IMR-90 (cell line): ENCODE measurements at regions not wholly inside any gene's neighbourhood (a gene's known extent, or its start where the extent isn't known, plus 50 kb on each side); places are given as distances from the start of the nearest gene placed in this dataset.

ENCODE experiments used
- RCOR1 ChIP-seq: IDR thresholded peaks from 2 replicates; pipeline ENCODE4 v1.6.1; 2012; ENCODE audit warnings: mild to moderate bottlenecking, low read length, improper control_type of control experiment; ENCODE audit not compliant: insufficient replicate concordance
- TF ChIP-seq, protein P1 (sequence below): conservative IDR thresholded peaks from 2 replicates; pipeline ENCODE4 v1.5.1; 2012; ENCODE audit warnings: mild to moderate bottlenecking, low read depth, low read length, improper control_type of control experiment

DNA sequence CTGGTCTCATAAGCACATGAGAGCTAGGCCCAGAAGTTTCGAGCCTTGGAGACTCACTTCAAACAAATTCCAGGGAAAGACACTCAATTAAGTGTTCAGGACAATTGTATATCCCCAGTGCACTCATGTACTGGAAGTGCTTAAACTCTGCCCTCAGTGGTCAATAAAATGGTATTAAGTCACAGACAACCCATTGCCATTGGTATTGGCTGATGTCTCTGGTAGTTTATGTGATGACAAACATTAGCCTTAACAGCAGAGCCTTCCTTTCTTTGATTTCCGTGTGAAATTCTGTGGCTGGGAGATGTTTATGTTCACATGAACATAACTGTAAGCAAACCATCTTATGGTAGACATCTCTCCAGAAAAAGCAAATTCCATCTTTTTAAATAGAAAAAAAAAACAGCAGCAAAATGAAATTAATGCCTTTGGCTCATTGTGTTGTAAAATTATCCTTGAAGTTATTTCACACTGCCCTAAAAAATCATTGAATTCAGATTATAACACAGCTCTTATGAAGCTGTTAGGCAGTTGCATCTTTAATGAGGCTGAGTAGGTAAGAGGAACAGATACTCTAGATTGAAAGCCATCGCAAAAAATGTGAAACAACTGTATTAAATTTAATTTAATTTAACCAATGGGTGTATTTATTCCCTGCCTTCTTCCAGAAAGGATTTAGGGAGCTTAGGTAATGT, 216.2 kb upstream of the PLEKHG7 start:
- TF ChIP-seq, protein P1, sequence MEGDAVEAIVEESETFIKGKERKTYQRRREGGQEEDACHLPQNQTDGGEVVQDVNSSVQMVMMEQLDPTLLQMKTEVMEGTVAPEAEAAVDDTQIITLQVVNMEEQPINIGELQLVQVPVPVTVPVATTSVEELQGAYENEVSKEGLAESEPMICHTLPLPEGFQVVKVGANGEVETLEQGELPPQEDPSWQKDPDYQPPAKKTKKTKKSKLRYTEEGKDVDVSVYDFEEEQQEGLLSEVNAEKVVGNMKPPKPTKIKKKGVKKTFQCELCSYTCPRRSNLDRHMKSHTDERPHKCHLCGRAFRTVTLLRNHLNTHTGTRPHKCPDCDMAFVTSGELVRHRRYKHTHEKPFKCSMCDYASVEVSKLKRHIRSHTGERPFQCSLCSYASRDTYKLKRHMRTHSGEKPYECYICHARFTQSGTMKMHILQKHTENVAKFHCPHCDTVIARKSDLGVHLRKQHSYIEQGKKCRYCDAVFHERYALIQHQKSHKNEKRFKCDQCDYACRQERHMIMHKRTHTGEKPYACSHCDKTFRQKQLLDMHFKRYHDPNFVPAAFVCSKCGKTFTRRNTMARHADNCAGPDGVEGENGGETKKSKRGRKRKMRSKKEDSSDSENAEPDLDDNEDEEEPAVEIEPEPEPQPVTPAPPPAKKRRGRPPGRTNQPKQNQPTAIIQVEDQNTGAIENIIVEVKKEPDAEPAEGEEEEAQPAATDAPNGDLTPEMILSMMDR: no peak
- TF ChIP-seq RCOR1: no peak
